IMR-90 (cell line): ENCODE measurements at regions not wholly inside any gene's neighbourhood (a gene's known extent, or its start where the extent isn't known, plus 50 kb on each side); places are given as distances from the start of the nearest gene placed in this dataset.
"Not testable (repeated sequence)": the region's sequence is repeated elsewhere in the genome, so short reads cannot be mapped to it uniquely, and the experiment has no call there.

Source experiments
- ATAC-seq: fragments of 200-7000 bp; cut with Tn5 transposase; 2 replicates; pipeline ENCODE4 v1.9.1; 2020; ENCODE audit warnings: low read depth, mild to moderate bottlenecking, moderate library complexity
- BruUV-seq: library from RNA; stranded (reverse); fragments of 400-500 nt; replicated peaks from 2 replicates; lab custom pipeline; 2021; lab: Mats Ljungman, UMichigan
- CTCF ChIA-PET: fragments of 300-600 bp; formaldehyde crosslinking; extraction: SDS; loops from one replicate; lab custom pipeline; 2021; ENCODE audit warnings: antibody characterized with exemption; lab: Yijun Ruan, JAX
- POLR2A ChIA-PET: fragments of 300-600 bp; sonication (Branson Sonifier 250); formaldehyde crosslinking; loops from one replicate; lab custom pipeline; 2022; ENCODE audit warnings: antibody characterized with exemption; ENCODE audit not compliant: unreplicated experiment; lab: Charles Lee
- DNase-seq: peaks from one replicate; pipeline ENCODE4 v3.0.0; 2013
- H2AFZ ChIP-seq: replicated peaks from 2 replicates; pipeline ENCODE3; 2013; ENCODE audit warnings: low read length, mild to moderate bottlenecking; ENCODE audit not compliant: poor library complexity
- H2AK5ac ChIP-seq: 2 replicates; pipeline ENCODE4 v1.6.1; 2013; ENCODE audit warnings: low read depth, low read length, inconsistent platforms
- H2AK9ac ChIP-seq: replicated peaks from 2 replicates; pipeline ENCODE3; 2013; ENCODE audit warnings: mild to moderate bottlenecking, low read depth, low read length, moderate library complexity; ENCODE audit not compliant: poor library complexity
- H2BK120ac ChIP-seq: 2 replicates; pipeline ENCODE4 v1.6.1; 2013; ENCODE audit warnings: low read depth, low read length, inconsistent platforms
- H2BK15ac ChIP-seq: 3 replicates; pipeline ENCODE4 v1.6.1; 2013; ENCODE audit warnings: low read depth, low read length, inconsistent platforms
- H2BK20ac ChIP-seq: 2 replicates; pipeline ENCODE4 v1.6.1; 2013; ENCODE audit warnings: low read depth, mild to moderate bottlenecking, inconsistent platforms, low read length, moderate library complexity
- H2BK5ac ChIP-seq: 2 replicates; pipeline ENCODE4 v1.6.1; 2013; ENCODE audit warnings: mild to moderate bottlenecking, low read depth, low read length, inconsistent platforms; ENCODE audit not compliant: poor library complexity, severe bottlenecking
- H3K14ac ChIP-seq: replicated peaks from 2 replicates; pipeline ENCODE4 v1.6.1; 2013; ENCODE audit warnings: low read depth, low read length, inconsistent platforms
- H3K18ac ChIP-seq: 2 replicates; pipeline ENCODE4 v1.6.1; 2013; ENCODE audit warnings: low read depth, low read length, control low read depth
- H3K23ac ChIP-seq: 2 replicates; pipeline ENCODE4 v1.6.1; 2013; ENCODE audit warnings: low read depth, low read length, inconsistent platforms
- H3K27ac ChIP-seq: 2 replicates; pipeline ENCODE4 v1.5.1; 2013; ENCODE audit warnings: mild to moderate bottlenecking, control low read depth, low read length; ENCODE audit not compliant: insufficient read depth
- H3K27me3 ChIP-seq: 2 replicates; pipeline ENCODE4 v1.6.1; 2013; ENCODE audit warnings: low read length; ENCODE audit not compliant: control insufficient read depth, insufficient read depth
- H3K36me3 ChIP-seq: 2 replicates; pipeline ENCODE4 v1.6.1; 2013; ENCODE audit warnings: low read length, mixed read lengths; ENCODE audit not compliant: control insufficient read depth, insufficient read depth
- H3K4ac ChIP-seq: 2 replicates; pipeline ENCODE4 v1.6.1; 2013; ENCODE audit warnings: low read depth, low read length, inconsistent platforms
- H3K4me1 ChIP-seq: 2 replicates; pipeline ENCODE4 v1.6.1; 2013; ENCODE audit warnings: low read length, mixed read lengths; ENCODE audit not compliant: control insufficient read depth, insufficient read depth
- H3K4me2 ChIP-seq: 2 replicates; pipeline ENCODE4 v1.6.1; 2013; ENCODE audit warnings: low read depth, mild to moderate bottlenecking, control low read depth, low read length, moderate library complexity
- H3K4me3 ChIP-seq: 2 replicates; pipeline ENCODE4 v1.5.1; 2013; ENCODE audit warnings: low read depth, mild to moderate bottlenecking, control low read depth, low read length, moderate library complexity; ENCODE audit not compliant: insufficient read depth
- H3K56ac ChIP-seq: 2 replicates; pipeline ENCODE4 v1.6.1; 2013; ENCODE audit warnings: low read length, inconsistent platforms; ENCODE audit not compliant: insufficient read depth; ENCODE audit errors: extremely low read depth
- H3K79me1 ChIP-seq, 2 experiments: 2 replicates each; pipeline ENCODE4 v1.6.1; 2013; ENCODE audit warnings: low read length in 2 of 2, inconsistent platforms in 1 of 2, low read depth in 1 of 2
- H3K9ac ChIP-seq: 2 replicates; pipeline ENCODE4 v1.6.1; 2013; ENCODE audit warnings: low read depth, low read length, control low read depth
- H3K9me1 ChIP-seq: 2 replicates; pipeline ENCODE4 v1.6.1; 2013; ENCODE audit warnings: low read length, inconsistent platforms; ENCODE audit not compliant: insufficient read depth
- H3K9me3 ChIP-seq: 2 replicates; pipeline ENCODE4 v1.6.1; 2013; ENCODE audit warnings: low read length; ENCODE audit not compliant: control insufficient read depth, insufficient read depth
- H4K20me1 ChIP-seq: 2 replicates; pipeline ENCODE4 v1.6.1; 2013; ENCODE audit warnings: low read length, inconsistent platforms; ENCODE audit not compliant: insufficient read depth
- H4K5ac ChIP-seq: 2 replicates; pipeline ENCODE4 v1.6.1; 2013; ENCODE audit warnings: mild to moderate bottlenecking, low read depth, low read length, control low read depth
- H4K8ac ChIP-seq, 2 experiments: 2 replicates each; pipeline ENCODE4 v1.6.1; 2013; ENCODE audit warnings: low read depth in 2 of 2, low read length in 2 of 2, control low read depth in 1 of 2, inconsistent platforms in 1 of 2
- H4K91ac ChIP-seq: 2 replicates; pipeline ENCODE4 v1.6.1; 2013; ENCODE audit warnings: low read depth, low read length, inconsistent platforms; ENCODE audit not compliant: insufficient read depth
- CEBPB ChIP-seq: IDR thresholded peaks from 2 replicates; pipeline ENCODE4 v1.6.1; 2012; ENCODE audit warnings: low read depth, low read length, improper control_type of control experiment
- CHD1 ChIP-seq: IDR thresholded peaks from 2 replicates; pipeline ENCODE4 v1.6.1; 2012; ENCODE audit warnings: low read depth, low read length, improper control_type of control experiment
- NFE2L2 ChIP-seq: fragments of 150-350 bp; IDR thresholded peaks from 2 replicates; pipeline ENCODE4 v1.6.1; 2016; ENCODE audit warnings: low read depth, mild to moderate bottlenecking, low read length
- RFX5 ChIP-seq: IDR thresholded peaks from 2 replicates; pipeline ENCODE4 v1.8.0; 2012; ENCODE audit warnings: low read depth, mild to moderate bottlenecking, low read length, moderate library complexity
- WGBS, 2 experiments: methylation state at CpG; one replicate each; pipeline versions ENCODE4 v1.1.5 to v1.1.7; 2013; ENCODE audit warnings: missing lambda C conversion rate in 2 of 2; ENCODE audit not compliant: insufficient read length in 1 of 2; ENCODE audit errors: extremely low coverage in 2 of 2; 5-methylcytosine and 5-hydroxymethylcytosine counted together
- dilution Hi-C: fragments of 300-500 bp; cut with HindIII; formaldehyde crosslinking; loops from one replicate; pipeline ENCODE4 v1.14.3; 2018; ENCODE audit warnings: low sequenced_read_pairs; ENCODE audit not compliant: unreplicated experiment
- in situ Hi-C: fragments of 300-500 bp; cut with MboI; formaldehyde crosslinking; loops from 3 replicates; pipeline ENCODE4 v1.14.3; 2019; ENCODE audit warnings: low sequenced_read_pairs, inconsistent platforms, mixed read lengths
- intact Hi-C: fragments of 100-400 bp; cut with micrococcal nuclease; formaldehyde crosslinking; loops from 2 replicates; pipeline ENCODE4 v1.10.0; 2022
- TF ChIP-seq, protein P1 (sequence below): conservative IDR thresholded peaks from 2 replicates; pipeline ENCODE4 v1.5.1; 2012; ENCODE audit warnings: mild to moderate bottlenecking, low read depth, low read length, improper control_type of control experiment

DNA sequence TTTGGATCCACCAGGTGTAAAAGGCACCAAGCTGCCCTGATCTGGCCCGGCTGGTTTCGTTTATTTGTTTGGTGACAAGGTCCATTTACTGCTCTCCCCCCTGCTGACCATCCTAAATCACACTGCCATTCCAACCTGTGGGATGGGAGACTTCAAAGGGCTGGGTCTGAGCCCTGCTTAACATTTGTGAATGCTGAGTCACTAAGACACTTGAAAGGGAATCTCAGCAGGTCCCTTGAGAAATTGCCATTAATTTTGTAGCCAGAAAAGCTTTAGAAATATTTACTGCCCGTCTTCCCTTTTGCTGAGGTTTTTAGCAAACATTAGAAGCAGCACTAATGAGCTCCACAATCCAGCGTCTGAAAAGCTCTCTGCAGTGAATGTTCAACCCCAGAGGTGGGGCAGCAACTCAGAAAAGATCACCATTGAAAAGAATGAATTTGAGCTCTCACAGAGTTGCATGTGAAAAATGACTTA, 133.8 kb downstream of the ARL4C start:
- Histone ChIP-seq H2BK120ac (no peak overlapping the region), H2AK9ac (peak overlapping the region; percentile 17), H3K14ac (no peak overlapping the region), H3K9ac (no peak overlapping the region), H3K4ac (no peak overlapping the region), H2BK5ac (no peak overlapping the region), H3K27ac (no peak overlapping the region), H3K4me2 (no peak overlapping the region), H4K5ac (no peak overlapping the region), H3K27me3 (peaks cover 4% of the 10 kb centered on the region; the same call in 1 of the 2 replicates), H3K23ac (no peak overlapping the region), H3K4me3 (no peak overlapping the region), H3K9me1 (peaks cover 3% of the 10 kb centered on the region; the same call in 1 of the 2 replicates), H3K18ac (no peak overlapping the region), H4K8ac (no peak overlapping the region), H2AK5ac (no peak overlapping the region), H2AFZ (no peak overlapping the region), H3K36me3 (no peaks in the 10 kb centered on the region), H3K56ac (no peak overlapping the region), H3K9me3 (no peaks in the 10 kb centered on the region), H2BK20ac (no peak overlapping the region), H2BK15ac (no peak overlapping the region), H4K91ac (no peak overlapping the region), H4K20me1 (no peaks in the 10 kb centered on the region), H3K79me1 (no peaks in the 10 kb centered on the region), H3K4me1 (peaks cover 5% of the 10 kb centered on the region)
- in situ Hi-C loops = no loop called here
- 13% methylated on average over 2 of the region's 4 CpGs; no CpG with 5 or more reads in 1 of the 2 experiments for WGBS, 2 experiments
- BruUV-seq = no TSS peak
- ChIA-PET CTCF (interaction anchor here (1.4 kb wide), 1 partner anchor 10 kb away, joined by 3 read pairs; no protein-coding TSS in a partner anchor), POLR2A (no interaction called here)
- TF ChIP-seq, protein P1, sequence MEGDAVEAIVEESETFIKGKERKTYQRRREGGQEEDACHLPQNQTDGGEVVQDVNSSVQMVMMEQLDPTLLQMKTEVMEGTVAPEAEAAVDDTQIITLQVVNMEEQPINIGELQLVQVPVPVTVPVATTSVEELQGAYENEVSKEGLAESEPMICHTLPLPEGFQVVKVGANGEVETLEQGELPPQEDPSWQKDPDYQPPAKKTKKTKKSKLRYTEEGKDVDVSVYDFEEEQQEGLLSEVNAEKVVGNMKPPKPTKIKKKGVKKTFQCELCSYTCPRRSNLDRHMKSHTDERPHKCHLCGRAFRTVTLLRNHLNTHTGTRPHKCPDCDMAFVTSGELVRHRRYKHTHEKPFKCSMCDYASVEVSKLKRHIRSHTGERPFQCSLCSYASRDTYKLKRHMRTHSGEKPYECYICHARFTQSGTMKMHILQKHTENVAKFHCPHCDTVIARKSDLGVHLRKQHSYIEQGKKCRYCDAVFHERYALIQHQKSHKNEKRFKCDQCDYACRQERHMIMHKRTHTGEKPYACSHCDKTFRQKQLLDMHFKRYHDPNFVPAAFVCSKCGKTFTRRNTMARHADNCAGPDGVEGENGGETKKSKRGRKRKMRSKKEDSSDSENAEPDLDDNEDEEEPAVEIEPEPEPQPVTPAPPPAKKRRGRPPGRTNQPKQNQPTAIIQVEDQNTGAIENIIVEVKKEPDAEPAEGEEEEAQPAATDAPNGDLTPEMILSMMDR = no peak
- TF ChIP-seq RFX5 = no peak
- TF ChIP-seq CHD1 = no peak
- TF ChIP-seq CEBPB = no peak
- TF ChIP-seq NFE2L2 = no peak
- ATAC-seq = 0 out of 2 replicates have a peak, but pooled peaks have one; percentile 40
- dilution Hi-C loops = no loop called here
- no peak for DNase-seq
- intact Hi-C loops = loop anchor here (10.0 kb wide), 1 partner anchor 132 kb away; the partner anchor contains the start of gene ARL4C

DNA sequence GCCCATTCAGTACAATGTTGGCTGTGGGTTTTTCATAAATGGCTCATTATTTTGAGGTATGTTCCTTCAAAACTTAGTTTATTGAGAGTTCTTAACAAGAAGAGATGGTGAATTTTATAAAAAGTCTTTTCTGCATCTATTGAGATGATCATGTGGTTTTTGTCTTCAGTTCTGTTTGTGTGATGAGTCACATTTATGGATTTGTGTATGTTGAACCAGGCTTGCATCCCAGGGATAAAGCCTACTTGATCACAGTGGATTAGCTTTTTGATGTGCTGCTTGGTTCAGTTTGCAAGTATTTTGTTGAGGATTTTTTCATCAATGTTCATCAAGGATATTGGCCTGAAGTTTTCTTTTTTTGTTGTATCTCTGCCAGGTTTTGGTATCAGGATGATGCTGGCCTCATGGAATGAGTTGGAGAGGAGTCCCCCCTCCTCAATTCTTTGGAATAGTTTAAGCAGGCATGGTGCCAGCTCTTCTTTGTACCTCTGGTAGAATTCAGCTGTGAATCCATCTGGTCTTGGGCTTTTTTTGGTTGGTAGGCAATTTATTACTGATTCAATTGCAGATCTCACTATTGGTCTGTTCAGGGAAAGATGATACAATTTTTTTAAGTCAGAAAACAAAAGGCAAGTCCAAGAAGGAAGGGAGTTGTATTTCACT, 136.4 kb downstream of the ARL4C start:
- H3K4me3 ChIP-seq, H3K9me3 ChIP-seq, H2BK15ac ChIP-seq, H3K4me2 ChIP-seq, H3K36me3 ChIP-seq, CTCF ChIA-PET, H2AK5ac ChIP-seq, H3K9ac ChIP-seq, H3K23ac ChIP-seq, H2BK20ac ChIP-seq, H3K14ac ChIP-seq, H3K27me3 ChIP-seq, BruUV-seq, H3K27ac ChIP-seq, H2AFZ ChIP-seq, H2BK120ac ChIP-seq, H3K4me1 ChIP-seq, H4K8ac ChIP-seq, H4K91ac ChIP-seq, H4K20me1 ChIP-seq, H3K79me1 ChIP-seq, H2AK9ac ChIP-seq, H3K4ac ChIP-seq, H3K9me1 ChIP-seq, H2BK5ac ChIP-seq, H3K56ac ChIP-seq, in situ Hi-C loops, H3K18ac ChIP-seq, dilution Hi-C loops, H4K5ac ChIP-seq: not testable (repeated sequence)
- POLR2A ChIA-PET = interaction anchor here (1.0 kb wide), 1 partner anchor 67 kb away, joined by 3 read pairs; no protein-coding TSS in a partner anchor
- intact Hi-C loops = loop anchor here (10.0 kb wide), 1 partner anchor 134 kb away; the partner anchor contains the start of gene ARL4C
- DNase-seq (peak; percentile 69), ATAC-seq (peak; percentile 57)
